Left kidney (tissue), 1 donor: ENCODE measurements at regions not wholly inside any gene's neighbourhood (a gene's known extent, or its start where the extent isn't known, plus 50 kb on each side); places are given as distances from the start of the nearest gene placed in this dataset.
"Not testable (repeated sequence)": the region's sequence is repeated elsewhere in the genome, so short reads cannot be mapped to it uniquely, and the experiment has no call there.

Source experiments
- DNase-seq: peaks from one replicate; pipeline ENCODE4 v3.0.0-alpha.2; 2013

GRCh38 chr2:89874810-89875595 lies 1183.5 kb downstream of the RPIA start:
- DNase-seq, result not testable (repeated sequence)

GRCh38 chr2:89876445-89876844 lies 1185.0 kb downstream of the RPIA start:
- DNase-seq, result not testable (repeated sequence)

GRCh38 chr2:89876878-89877277 lies 1185.4 kb downstream of the RPIA start:
- DNase-seq, result not testable (repeated sequence)

- not testable (repeated sequence) for DNase-seq
Observed at GRCh38 chr2:89882880-89883279, 1191.4 kb downstream of the RPIA start.

GRCh38 chr2:89883624-89884023 lies 1192.2 kb downstream of the RPIA start:
- DNase-seq, result not testable (repeated sequence)

- not testable (repeated sequence) for DNase-seq
Observed at GRCh38 chr2:89885071-89885470, 1193.6 kb downstream of the RPIA start.

- DNase-seq, result not testable (repeated sequence)
Observed at GRCh38 chr2:89888693-89889092, 1197.2 kb downstream of the RPIA start.

GRCh38 chr2:89890185-89890773 lies 1198.8 kb downstream of the RPIA start:
- not testable (repeated sequence) for DNase-seq

- not testable (repeated sequence) for DNase-seq
Observed at GRCh38 chr2:89894988-89895387, 1203.5 kb downstream of the RPIA start.

- DNase-seq, result not testable (repeated sequence)
Observed at GRCh38 chr2:89895629-89896028, 1204.2 kb downstream of the RPIA start.

- DNase-seq, result not testable (repeated sequence)
Observed at GRCh38 chr2:89927018-89927417, 1235.5 kb downstream of the RPIA start.

GRCh38 chr2:89935436-89935835 lies 1244.0 kb downstream of the RPIA start:
- DNase-seq, result not testable (repeated sequence)

- DNase-seq, result not testable (repeated sequence)
Observed at GRCh38 chr2:89936011-89936410, 1244.5 kb downstream of the RPIA start.

- DNase-seq, result not testable (repeated sequence)
Observed at GRCh38 chr2:89936559-89936958, 1245.1 kb downstream of the RPIA start.

GRCh38 chr2:89938756-89939155 lies 1247.3 kb downstream of the RPIA start:
- not testable (repeated sequence) for DNase-seq

- not testable (repeated sequence) for DNase-seq
Observed at GRCh38 chr2:89944267-89944666, 1252.8 kb downstream of the RPIA start.

GRCh38 chr2:89945004-89945616 lies 1253.6 kb downstream of the RPIA start:
- DNase-seq, result not testable (repeated sequence)

- DNase-seq, result not testable (repeated sequence)
Observed at GRCh38 chr2:89947208-89947815, 1255.8 kb downstream of the RPIA start.

GRCh38 chr2:89948102-89948501 lies 1256.6 kb downstream of the RPIA start:
- DNase-seq, result not testable (repeated sequence)

- DNase-seq, result not testable (repeated sequence)
Observed at GRCh38 chr2:89950807-89951206, 1259.3 kb downstream of the RPIA start.

- DNase-seq, result not testable (repeated sequence)
Observed at GRCh38 chr2:89957236-89957635, 1265.8 kb downstream of the RPIA start.

GRCh38 chr2:89959729-89960378 lies 1268.4 kb downstream of the RPIA start:
- not testable (repeated sequence) for DNase-seq
